ENCODE measurements at regions not wholly inside any gene's neighbourhood (a gene's known extent, or its start where the extent isn't known, plus 50 kb on each side); places are given as distances from the start of the nearest gene placed in this dataset.

DNA sequence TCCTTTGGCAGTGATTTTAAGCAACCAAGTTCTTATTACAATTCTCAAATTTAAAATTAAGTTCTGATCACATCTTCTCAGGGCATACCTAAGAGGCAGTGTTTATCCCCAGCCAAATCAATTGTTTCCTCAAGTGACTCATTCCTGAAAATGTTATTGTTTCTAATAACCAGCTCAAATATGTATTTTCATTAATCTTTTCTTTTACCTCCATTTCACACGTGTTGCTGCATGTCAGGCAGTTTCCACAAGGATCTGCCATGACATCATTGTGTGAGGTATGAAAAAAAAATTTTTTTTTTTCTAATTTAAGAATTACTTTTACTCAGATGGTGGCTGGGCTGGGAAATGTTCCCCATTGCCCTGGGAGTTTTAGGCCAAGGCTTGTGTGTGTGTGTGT is 113.0 kb upstream of the NTRK2 start:
- RAD21 ChIA-PET (ENCODE audit: low non-redundant PET in 1 of 2, low total read pairs in 2 of 2, uncharacterized antibody in 2 of 2, unreplicated experiment in 2 of 2) = no interaction called here

More for the DNA sequence above, 113.0 kb upstream of the NTRK2 start:
- Histone ChIP-seq H3K27ac (ENCODE audit: low read depth, low read length) (no peak overlapping the region), H3K9ac (ENCODE audit: low read length) (no peak overlapping the region), H3K9me2 (ENCODE audit: insufficient read depth) (no peaks in the 10 kb centered on the region), H3K9me3 (ENCODE audit: control insufficient read depth in 1 of 2, insufficient read depth in 1 of 2, low read depth in 1 of 2, low read length in 2 of 2) (no peaks in the 10 kb centered on the region), H3K36me3 (ENCODE audit: control insufficient read depth in 1 of 2, insufficient read depth in 2 of 2, low read length in 2 of 2) (no peaks in the 10 kb centered on the region), H3K4me1 (ENCODE audit: control insufficient read depth in 1 of 2, insufficient read depth in 2 of 2, low read length in 2 of 2) (no peaks in the 10 kb centered on the region), H2AFZ (ENCODE audit: low read depth, low read length, poor library complexity, severe bottlenecking) (no peak overlapping the region), H3K4me2 (ENCODE audit: low read length) (no peak overlapping the region), H3K79me2 (ENCODE audit: insufficient read depth, low read length) (no peaks in the 10 kb centered on the region), H3K27me3 (ENCODE audit: insufficient read depth, low read length) (peaks cover 10% of the 10 kb centered on the region), H3K4me3 (replicated peaks in 1 of 2; ENCODE audit: low read depth in 1 of 2, low read length in 2 of 2) (no peak overlapping the region), H4K20me1 (ENCODE audit: insufficient read depth) (no peaks in the 10 kb centered on the region)
- ChIA-PET CTCF (no interaction called here), POLR2A (no interaction called here)
- TF ChIP-seq ZNF274 (IDR thresholded peaks at IDR 0.05; ENCODE audit: low read depth, low read length) (no peak), SP1 (IDR thresholded peaks at IDR 0.05; ENCODE audit: low read depth) (no peak), ZFX (IDR thresholded peaks at IDR 0.05) (no peak), SIN3A (IDR thresholded peaks at IDR 0.05; ENCODE audit: low read depth) (no peak), POLR2AphosphoS5 (IDR thresholded peaks at IDR 0.05; ENCODE audit: low read depth, low read length) (no peak), YY1 (IDR thresholded peaks at IDR 0.05; ENCODE audit: extremely low read depth, insufficient replicate concordance, low read depth, low read length) (no peak), JUND (IDR thresholded peaks at IDR 0.05) (no peak), EZH2 (IDR thresholded peaks at IDR 0.05) (no peak), POLR2A (IDR thresholded peaks at IDR 0.05; ENCODE audit: borderline replicate concordance, extremely low read depth, insufficient read depth, insufficient read length) (no peak), RAD21 (IDR thresholded peaks at IDR 0.05; ENCODE audit: low read depth) (no peak), CBX3 (IDR thresholded peaks at IDR 0.05; ENCODE audit: low read depth) (no peak), EGR1 (IDR thresholded peaks at IDR 0.05; ENCODE audit: low read depth) (no peak), EZH2phosphoT487 (IDR thresholded peaks at IDR 0.05; ENCODE audit: borderline replicate concordance) (no peak), SRF (IDR thresholded peaks at IDR 0.05; ENCODE audit: low read depth) (no peak), ELF1 (IDR thresholded peaks at IDR 0.05; ENCODE audit: borderline replicate concordance, low read depth) (no peak)
- TF ChIP-seq, protein P1, sequence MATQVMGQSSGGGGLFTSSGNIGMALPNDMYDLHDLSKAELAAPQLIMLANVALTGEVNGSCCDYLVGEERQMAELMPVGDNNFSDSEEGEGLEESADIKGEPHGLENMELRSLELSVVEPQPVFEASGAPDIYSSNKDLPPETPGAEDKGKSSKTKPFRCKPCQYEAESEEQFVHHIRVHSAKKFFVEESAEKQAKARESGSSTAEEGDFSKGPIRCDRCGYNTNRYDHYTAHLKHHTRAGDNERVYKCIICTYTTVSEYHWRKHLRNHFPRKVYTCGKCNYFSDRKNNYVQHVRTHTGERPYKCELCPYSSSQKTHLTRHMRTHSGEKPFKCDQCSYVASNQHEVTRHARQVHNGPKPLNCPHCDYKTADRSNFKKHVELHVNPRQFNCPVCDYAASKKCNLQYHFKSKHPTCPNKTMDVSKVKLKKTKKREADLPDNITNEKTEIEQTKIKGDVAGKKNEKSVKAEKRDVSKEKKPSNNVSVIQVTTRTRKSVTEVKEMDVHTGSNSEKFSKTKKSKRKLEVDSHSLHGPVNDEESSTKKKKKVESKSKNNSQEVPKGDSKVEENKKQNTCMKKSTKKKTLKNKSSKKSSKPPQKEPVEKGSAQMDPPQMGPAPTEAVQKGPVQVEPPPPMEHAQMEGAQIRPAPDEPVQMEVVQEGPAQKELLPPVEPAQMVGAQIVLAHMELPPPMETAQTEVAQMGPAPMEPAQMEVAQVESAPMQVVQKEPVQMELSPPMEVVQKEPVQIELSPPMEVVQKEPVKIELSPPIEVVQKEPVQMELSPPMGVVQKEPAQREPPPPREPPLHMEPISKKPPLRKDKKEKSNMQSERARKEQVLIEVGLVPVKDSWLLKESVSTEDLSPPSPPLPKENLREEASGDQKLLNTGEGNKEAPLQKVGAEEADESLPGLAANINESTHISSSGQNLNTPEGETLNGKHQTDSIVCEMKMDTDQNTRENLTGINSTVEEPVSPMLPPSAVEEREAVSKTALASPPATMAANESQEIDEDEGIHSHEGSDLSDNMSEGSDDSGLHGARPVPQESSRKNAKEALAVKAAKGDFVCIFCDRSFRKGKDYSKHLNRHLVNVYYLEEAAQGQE (IDR thresholded peaks at IDR 0.05; ENCODE audit: low read depth) = no peak
- TF ChIP-seq, protein P2, sequence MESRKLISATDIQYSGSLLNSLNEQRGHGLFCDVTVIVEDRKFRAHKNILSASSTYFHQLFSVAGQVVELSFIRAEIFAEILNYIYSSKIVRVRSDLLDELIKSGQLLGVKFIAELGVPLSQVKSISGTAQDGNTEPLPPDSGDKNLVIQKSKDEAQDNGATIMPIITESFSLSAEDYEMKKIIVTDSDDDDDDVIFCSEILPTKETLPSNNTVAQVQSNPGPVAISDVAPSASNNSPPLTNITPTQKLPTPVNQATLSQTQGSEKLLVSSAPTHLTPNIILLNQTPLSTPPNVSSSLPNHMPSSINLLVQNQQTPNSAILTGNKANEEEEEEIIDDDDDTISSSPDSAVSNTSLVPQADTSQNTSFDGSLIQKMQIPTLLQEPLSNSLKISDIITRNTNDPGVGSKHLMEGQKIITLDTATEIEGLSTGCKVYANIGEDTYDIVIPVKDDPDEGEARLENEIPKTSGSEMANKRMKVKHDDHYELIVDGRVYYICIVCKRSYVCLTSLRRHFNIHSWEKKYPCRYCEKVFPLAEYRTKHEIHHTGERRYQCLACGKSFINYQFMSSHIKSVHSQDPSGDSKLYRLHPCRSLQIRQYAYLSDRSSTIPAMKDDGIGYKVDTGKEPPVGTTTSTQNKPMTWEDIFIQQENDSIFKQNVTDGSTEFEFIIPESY (IDR thresholded peaks at IDR 0.05; ENCODE audit: extremely low read depth, insufficient replicate concordance, low read length) = no peak
- TF ChIP-seq, protein P3, sequence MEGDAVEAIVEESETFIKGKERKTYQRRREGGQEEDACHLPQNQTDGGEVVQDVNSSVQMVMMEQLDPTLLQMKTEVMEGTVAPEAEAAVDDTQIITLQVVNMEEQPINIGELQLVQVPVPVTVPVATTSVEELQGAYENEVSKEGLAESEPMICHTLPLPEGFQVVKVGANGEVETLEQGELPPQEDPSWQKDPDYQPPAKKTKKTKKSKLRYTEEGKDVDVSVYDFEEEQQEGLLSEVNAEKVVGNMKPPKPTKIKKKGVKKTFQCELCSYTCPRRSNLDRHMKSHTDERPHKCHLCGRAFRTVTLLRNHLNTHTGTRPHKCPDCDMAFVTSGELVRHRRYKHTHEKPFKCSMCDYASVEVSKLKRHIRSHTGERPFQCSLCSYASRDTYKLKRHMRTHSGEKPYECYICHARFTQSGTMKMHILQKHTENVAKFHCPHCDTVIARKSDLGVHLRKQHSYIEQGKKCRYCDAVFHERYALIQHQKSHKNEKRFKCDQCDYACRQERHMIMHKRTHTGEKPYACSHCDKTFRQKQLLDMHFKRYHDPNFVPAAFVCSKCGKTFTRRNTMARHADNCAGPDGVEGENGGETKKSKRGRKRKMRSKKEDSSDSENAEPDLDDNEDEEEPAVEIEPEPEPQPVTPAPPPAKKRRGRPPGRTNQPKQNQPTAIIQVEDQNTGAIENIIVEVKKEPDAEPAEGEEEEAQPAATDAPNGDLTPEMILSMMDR (IDR thresholded peaks at IDR 0.05 in 2 of 3, conservative IDR thresholded peaks at IDR 0.05 in 1 of 3; ENCODE audit: borderline replicate concordance in 1 of 3, insufficient read depth in 1 of 3, low read depth in 2 of 3, low read length in 2 of 3) = no peak
- TF ChIP-seq, protein P4, sequence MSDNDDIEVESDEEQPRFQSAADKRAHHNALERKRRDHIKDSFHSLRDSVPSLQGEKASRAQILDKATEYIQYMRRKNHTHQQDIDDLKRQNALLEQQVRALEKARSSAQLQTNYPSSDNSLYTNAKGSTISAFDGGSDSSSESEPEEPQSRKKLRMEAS (IDR thresholded peaks at IDR 0.05) = no peak
- TF ChIP-seq, protein P5, sequence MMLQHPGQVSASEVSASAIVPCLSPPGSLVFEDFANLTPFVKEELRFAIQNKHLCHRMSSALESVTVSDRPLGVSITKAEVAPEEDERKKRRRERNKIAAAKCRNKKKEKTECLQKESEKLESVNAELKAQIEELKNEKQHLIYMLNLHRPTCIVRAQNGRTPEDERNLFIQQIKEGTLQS (IDR thresholded peaks at IDR 0.05) = no peak
- DNase-seq (ENCODE audit: low read depth, low spot score) (no peak), ATAC-seq (no peak)
- no TSS peak for BruUV-seq (replicated peaks)
- intact Hi-C loops (cut with micrococcal nuclease) = no loop called here

Measured in HCT116 (cell line).